ENCODE measurements at regions not wholly inside any gene's neighbourhood (a gene's known extent, or its start where the extent isn't known, plus 50 kb on each side); places are given as distances from the start of the nearest gene placed in this dataset.

DNA sequence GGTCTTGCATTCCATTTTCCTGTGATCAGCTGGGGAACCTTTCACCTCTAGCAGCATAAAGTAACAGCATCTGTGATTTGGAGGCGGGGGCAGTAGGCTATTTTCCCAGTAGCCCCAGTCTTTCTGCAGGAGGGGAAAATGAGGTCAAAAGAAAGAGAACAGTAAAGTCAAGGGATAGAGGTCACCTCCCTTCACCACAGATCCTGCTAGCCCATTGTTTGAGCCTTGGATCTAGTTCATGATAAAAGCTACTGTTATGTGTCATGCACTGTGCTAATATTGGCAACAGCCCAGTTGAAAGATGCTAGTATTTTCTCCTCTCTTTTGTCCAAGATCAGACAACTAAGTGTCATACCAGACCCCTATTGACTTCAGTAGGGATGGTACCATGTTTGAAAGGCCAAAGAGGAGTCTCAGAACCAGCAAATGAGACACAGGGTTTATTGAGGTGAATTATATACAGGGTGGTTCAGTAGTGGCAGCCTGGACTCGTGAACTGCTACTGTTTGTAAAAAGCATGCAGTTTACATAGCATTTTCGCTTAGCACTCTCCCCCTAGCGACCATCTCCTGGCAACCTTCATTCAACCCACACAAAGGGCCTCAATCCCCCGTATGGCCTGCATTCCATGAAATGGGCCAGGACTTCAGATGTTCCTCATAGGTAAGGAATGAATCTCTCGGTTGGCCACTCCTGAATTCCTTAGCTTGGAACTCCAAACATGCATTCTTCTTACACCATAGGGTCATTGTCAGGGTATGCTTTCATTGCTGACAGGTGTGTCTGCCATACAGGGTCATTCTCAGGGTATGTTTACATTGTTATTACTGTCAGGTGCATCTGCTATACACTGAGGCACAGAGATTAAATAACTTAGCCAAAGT, 170.0 kb upstream of the FRMPD4 start:
- Histone ChIP-seq H3K27ac (ENCODE audit: low read depth in 2 of 2, low read length in 2 of 2) (no peak overlapping the region), H3K9ac (ENCODE audit: low read length in 3 of 3) (no peak overlapping the region), H3K9me3 (ENCODE audit: control insufficient read depth in 2 of 3, insufficient read depth in 1 of 3, low read length in 3 of 3) (no peaks in the 10 kb centered on the region), H3K27me3 (ENCODE audit: control insufficient read depth, insufficient read depth, low read length) (no peaks in the 10 kb centered on the region), H3K36me3 (ENCODE audit: control insufficient read depth in 2 of 3, insufficient read depth in 3 of 3, low read length in 3 of 3) (no peaks in the 10 kb centered on the region), H3K4me1 (ENCODE audit: control insufficient read depth in 2 of 3, insufficient read depth in 2 of 3, low read depth in 1 of 3, low read length in 3 of 3) (no peaks in the 10 kb centered on the region), H3K4me3 (ENCODE audit: low read length in 3 of 3) (no peak overlapping the region)
- intact Hi-C loops (cut with DNase I), result no loop called here
- no peak for TF ChIP-seq CTCF (IDR thresholded peaks at IDR 0.05; ENCODE audit: borderline replicate concordance, extremely low read depth, insufficient read depth)
- DNase-seq (no peak), FAIRE-seq (no peak)

DNA sequence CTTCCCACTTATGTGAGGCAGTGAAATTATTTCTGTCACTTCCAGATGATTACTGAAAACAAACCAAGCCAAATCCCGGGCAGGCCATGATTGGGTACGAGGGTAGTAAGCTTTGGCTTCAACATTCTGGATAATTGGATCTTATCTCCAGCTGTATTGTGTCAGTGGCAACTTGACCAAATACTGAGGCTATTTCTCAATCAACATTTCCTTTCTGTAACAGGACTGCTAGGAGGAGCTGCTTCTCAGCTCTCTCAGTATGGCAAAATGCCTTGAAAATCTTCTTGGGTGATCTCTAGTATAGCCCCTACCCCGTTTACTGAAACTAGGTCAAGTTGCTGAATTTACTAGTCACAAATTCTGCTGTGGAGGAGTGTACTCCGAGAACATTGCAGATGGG, 169.3 kb upstream of the FRMPD4 start:
- H3K4me1 ChIP-seq (ENCODE audit: control insufficient read depth in 2 of 3, insufficient read depth in 2 of 3, low read depth in 1 of 3, low read length in 3 of 3), result no peaks in the 10 kb centered on the region
- H3K36me3 ChIP-seq (ENCODE audit: control insufficient read depth in 2 of 3, insufficient read depth in 3 of 3, low read length in 3 of 3), result no peaks in the 10 kb centered on the region
- intact Hi-C loops (cut with DNase I), result no loop called here

DNA sequence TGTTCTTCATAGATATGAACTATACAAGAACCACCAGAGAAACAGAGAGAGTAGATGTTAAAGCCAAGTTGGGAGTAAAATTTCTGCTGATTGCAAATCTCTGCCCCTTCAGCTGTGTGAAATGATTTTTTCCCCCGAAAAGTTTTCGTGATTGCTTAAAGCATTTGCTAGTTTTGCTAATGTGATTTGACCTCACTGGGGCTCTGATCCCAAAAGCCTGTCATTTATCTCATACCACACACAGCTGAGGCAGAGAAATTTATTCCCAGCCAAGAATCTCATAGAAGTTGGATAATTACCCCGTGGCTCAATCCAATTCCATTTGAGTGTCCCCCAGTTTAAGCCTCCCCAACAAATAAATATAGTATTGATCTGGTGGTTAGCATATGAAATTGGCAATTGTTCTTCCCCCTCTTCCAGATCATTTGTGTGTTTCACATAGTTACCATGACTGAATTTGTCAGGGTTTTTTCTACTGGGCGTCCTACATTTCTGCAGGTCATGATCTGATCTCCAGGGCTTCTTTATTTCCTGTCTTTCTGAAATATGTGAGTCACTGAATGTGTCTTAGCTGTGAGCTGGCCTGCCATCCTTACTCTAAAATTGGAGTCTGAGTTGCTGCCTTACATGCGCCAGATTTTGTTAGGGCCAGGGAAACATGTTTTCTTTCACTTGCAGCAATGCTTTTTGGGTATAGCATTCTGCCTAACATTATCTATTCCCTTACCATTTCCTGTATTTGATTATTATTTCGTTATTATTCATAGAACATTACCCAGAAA, 167.5 kb upstream of the FRMPD4 start:
- no peak for FAIRE-seq

More for the DNA sequence above, 169.3 kb upstream of the FRMPD4 start:
- no peak overlapping the region for H3K9ac ChIP-seq (ENCODE audit: low read length in 3 of 3)
- no peak for TF ChIP-seq CTCF (IDR thresholded peaks at IDR 0.05; ENCODE audit: borderline replicate concordance, extremely low read depth, insufficient read depth)
- peaks cover 2% of the 10 kb centered on the region for H3K27me3 ChIP-seq (ENCODE audit: control insufficient read depth, insufficient read depth, low read length)
- FAIRE-seq (no peak), DNase-seq (no peak)
- H3K27ac ChIP-seq (ENCODE audit: low read depth in 2 of 2, low read length in 2 of 2), result no peak overlapping the region
- H3K9me3 ChIP-seq (ENCODE audit: control insufficient read depth in 2 of 3, insufficient read depth in 1 of 3, low read length in 3 of 3), result no peaks in the 10 kb centered on the region
- no peak overlapping the region for H3K4me3 ChIP-seq (ENCODE audit: low read length in 3 of 3)

More for the DNA sequence above, 167.5 kb upstream of the FRMPD4 start:
- no peak for TF ChIP-seq CTCF (IDR thresholded peaks at IDR 0.05; ENCODE audit: borderline replicate concordance, extremely low read depth, insufficient read depth)
- Histone ChIP-seq H3K27me3 (ENCODE audit: control insufficient read depth, insufficient read depth, low read length) (peaks cover 2% of the 10 kb centered on the region), H3K9me3 (ENCODE audit: control insufficient read depth in 2 of 3, insufficient read depth in 1 of 3, low read length in 3 of 3) (no peaks in the 10 kb centered on the region), H3K27ac (ENCODE audit: low read depth in 2 of 2, low read length in 2 of 2) (no peak overlapping the region), H3K4me3 (ENCODE audit: low read length in 3 of 3) (no peak overlapping the region), H3K4me1 (ENCODE audit: control insufficient read depth in 2 of 3, insufficient read depth in 2 of 3, low read depth in 1 of 3, low read length in 3 of 3) (no peaks in the 10 kb centered on the region), H3K36me3 (ENCODE audit: control insufficient read depth in 2 of 3, insufficient read depth in 3 of 3, low read length in 3 of 3) (no peaks in the 10 kb centered on the region), H3K9ac (ENCODE audit: low read length in 3 of 3) (no peak overlapping the region)
- no peak for DNase-seq
- intact Hi-C loops (cut with DNase I), result no loop called here
